IMR-90 (cell line): ENCODE measurements at regions not wholly inside any gene's neighbourhood (a gene's known extent, or its start where the extent isn't known, plus 50 kb on each side); places are given as distances from the start of the nearest gene placed in this dataset.

Experiments
- CTCF ChIP-seq: conservative IDR thresholded peaks from 2 replicates; pipeline ENCODE4 v1.5.1; 2012; ENCODE audit warnings: mild to moderate bottlenecking, low read depth, low read length, improper control_type of control experiment
- POLR2A ChIP-seq: IDR thresholded peaks from 2 replicates; pipeline ENCODE4 v1.6.1; 2012; ENCODE audit warnings: mild to moderate bottlenecking, low read depth, low read length
- RFX5 ChIP-seq: IDR thresholded peaks from 2 replicates; pipeline ENCODE4 v1.8.0; 2012; ENCODE audit warnings: low read depth, mild to moderate bottlenecking, low read length, moderate library complexity
- USF2 ChIP-seq: fragments of 150-350 bp; IDR thresholded peaks from 2 replicates; pipeline ENCODE4 v1.6.1; 2017; ENCODE audit warnings: mild to moderate bottlenecking, antibody characterized with exemption, low read length, low read depth

- TF ChIP-seq CTCF (no peak), POLR2A (no peak), USF2 (no peak), RFX5 (no peak)
Measured at GRCh38 chr10:94075506-94075905, 81.8 kb downstream of the PLCE1 start.
